ENCODE measurements at regions not wholly inside any gene's neighbourhood (a gene's known extent, or its start where the extent isn't known, plus 50 kb on each side); places are given as distances from the start of the nearest gene placed in this dataset.

DNA sequence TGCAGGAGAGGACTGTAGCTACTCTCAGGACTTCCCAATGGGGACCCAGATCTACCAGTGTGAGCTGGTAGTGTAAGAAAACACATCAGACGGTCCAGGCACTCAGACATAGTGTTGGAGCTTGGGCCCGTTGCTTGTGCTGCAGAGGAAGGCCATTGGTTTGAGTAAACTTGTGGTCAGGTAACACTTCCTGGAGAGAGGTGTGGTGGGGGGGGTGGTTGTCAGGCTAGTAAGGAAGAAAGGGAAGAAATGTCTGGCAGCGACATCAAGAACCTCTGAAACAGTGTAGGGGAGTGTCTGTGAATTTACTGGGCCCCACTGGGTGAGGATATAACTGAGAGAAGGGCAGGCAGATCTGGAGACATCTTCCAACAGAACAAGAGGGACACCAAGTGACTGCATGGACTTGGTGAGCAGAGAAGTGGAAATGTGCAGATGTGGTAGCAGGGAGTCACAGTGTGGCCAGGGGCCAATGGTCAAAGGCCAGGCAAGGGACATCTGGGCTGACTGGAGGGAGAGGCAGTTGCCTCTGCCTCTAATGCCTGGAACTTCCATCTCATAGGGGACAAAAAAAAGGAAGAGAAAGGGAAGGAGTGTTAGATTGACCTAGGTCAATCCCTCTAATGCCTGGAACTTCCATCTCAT is 63.7 kb upstream of the MRPS22 start:
- no peak for DNase-seq
- Histone ChIP-seq H3K9me3 (no peaks in the 10 kb centered on the region), H3K4me3 (ENCODE audit: low read depth, low read length) (no peak overlapping the region), H3K27me3 (no peaks in the 10 kb centered on the region), H3K4me1 (no peaks in the 10 kb centered on the region), H3K36me3 (no peaks in the 10 kb centered on the region)
- TF ChIP-seq CTCF (IDR thresholded peaks at IDR 0.05; ENCODE audit: low read depth, low read length): no peak

GRCh38 chr3:139281096-139281495 is 62.7 kb upstream of the MRPS22 start:
- H3K27me3 ChIP-seq: no peaks in the 10 kb centered on the region
- H3K9me3 ChIP-seq: no peaks in the 10 kb centered on the region
- H3K36me3 ChIP-seq: no peaks in the 10 kb centered on the region
- TF ChIP-seq CTCF (IDR thresholded peaks at IDR 0.05; ENCODE audit: low read depth, low read length): 0 out of 2 replicates have a peak, but pooled peaks have one; percentile 2
- no peaks in the 10 kb centered on the region for H3K4me1 ChIP-seq
- DNase-seq: no peak
- peak overlapping the region; percentile 51 for H3K4me3 ChIP-seq (ENCODE audit: low read depth, low read length)

DNA sequence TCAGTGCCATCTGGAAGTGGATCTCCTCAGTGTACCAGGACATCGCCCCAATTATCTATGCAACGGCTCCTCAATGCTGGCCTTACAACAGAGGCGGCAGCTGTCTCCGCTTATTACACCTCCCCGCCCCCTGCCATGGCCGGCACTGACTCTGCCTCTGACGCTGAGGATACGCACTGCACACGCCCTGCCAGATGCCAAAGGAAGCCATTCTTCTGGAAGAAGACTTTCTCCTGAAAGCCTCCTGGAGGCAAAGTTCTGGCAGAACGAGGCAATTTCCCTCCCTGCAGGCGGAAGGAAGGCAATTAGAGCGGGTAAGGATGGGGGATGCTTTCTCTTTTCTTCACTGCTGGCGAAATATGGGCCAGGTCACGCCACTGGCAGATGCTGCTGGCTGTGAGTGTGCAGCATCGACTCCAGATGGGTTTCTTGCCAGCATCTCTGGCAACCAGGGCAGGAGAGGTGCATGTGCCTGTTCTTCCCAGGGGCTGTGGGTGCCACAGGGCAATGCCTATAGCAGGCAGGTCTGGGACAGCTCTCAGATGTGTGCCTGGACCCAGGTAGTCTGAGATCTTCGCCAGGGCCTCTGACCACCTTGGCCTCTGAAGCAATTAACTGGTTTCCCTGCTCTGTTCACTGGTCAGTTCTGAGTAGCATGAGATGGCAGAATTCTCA is 62.2 kb upstream of the MRPS22 start:
- Histone ChIP-seq H3K36me3 (no peaks in the 10 kb centered on the region), H3K4me1 (no peaks in the 10 kb centered on the region), H3K27me3 (no peaks in the 10 kb centered on the region), H3K9me3 (no peaks in the 10 kb centered on the region), H3K4me3 (ENCODE audit: low read depth, low read length) (peak overlapping the region; percentile 51)
- peak; percentile 35 for DNase-seq
- no peak for TF ChIP-seq CTCF (IDR thresholded peaks at IDR 0.05; ENCODE audit: low read depth, low read length)

DNA sequence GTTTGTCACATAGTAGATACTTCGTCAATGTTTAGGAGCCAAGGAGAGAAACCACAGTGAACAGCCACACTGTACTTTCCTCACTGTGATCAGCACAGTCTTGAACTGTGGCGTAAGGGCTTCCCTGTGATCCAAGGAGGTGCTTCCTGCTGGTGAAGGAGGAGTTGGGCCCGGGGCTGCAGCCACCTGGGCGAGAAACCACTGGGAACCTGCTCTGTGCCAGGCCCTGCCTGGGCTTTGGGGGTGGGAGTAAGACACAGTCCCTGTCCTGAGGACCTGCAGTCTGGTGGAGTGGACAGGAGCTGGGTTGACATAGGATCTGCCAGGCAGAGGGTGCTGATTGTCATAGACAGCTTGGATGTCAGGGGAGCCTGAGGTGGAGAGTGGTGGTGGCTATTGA is 60.5 kb upstream of the MRPS22 start:
- no peaks in the 10 kb centered on the region for H3K4me1 ChIP-seq
- H3K9me3 ChIP-seq: no peaks in the 10 kb centered on the region
- no peak for TF ChIP-seq CTCF (IDR thresholded peaks at IDR 0.05; ENCODE audit: low read depth, low read length)
- no peaks in the 10 kb centered on the region for H3K36me3 ChIP-seq
- DNase-seq: no peak
- no peak overlapping the region for H3K4me3 ChIP-seq (ENCODE audit: low read depth, low read length)
- H3K27me3 ChIP-seq: no peaks in the 10 kb centered on the region

GRCh38 chr3:139284221-139284620 is 59.6 kb upstream of the MRPS22 start:
- no peak overlapping the region for H3K4me3 ChIP-seq (ENCODE audit: low read depth, low read length)
- DNase-seq: no peak
- no peaks in the 10 kb centered on the region for H3K36me3 ChIP-seq
- H3K4me1 ChIP-seq: no peaks in the 10 kb centered on the region
- no peaks in the 10 kb centered on the region for H3K9me3 ChIP-seq
- no peak for TF ChIP-seq CTCF (IDR thresholded peaks at IDR 0.05; ENCODE audit: low read depth, low read length)
- H3K27me3 ChIP-seq: no peaks in the 10 kb centered on the region

DNA sequence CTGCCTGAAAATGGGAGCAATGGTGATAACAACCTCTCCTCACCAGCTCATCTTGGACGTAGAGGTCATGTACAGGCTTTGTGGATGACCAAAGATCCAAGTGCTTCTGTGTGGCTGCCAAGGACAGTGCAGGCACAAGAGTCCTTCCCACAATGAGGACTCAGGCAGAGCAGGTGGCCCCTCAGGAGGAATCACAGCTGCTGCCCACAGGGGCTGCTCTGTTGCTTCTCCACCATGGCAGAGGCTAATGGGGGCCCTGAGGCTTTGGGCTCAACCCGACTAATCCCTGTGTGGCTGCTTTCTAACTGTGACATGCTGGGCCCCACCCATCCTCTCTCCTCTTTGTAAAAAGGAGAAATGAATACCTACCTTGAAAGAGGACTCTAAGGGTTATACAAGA is 58.1 kb upstream of the MRPS22 start:
- no peak for TF ChIP-seq CTCF (IDR thresholded peaks at IDR 0.05; ENCODE audit: low read depth, low read length)
- Histone ChIP-seq H3K27me3 (no peaks in the 10 kb centered on the region), H3K9me3 (no peaks in the 10 kb centered on the region), H3K4me1 (no peaks in the 10 kb centered on the region), H3K36me3 (no peaks in the 10 kb centered on the region), H3K4me3 (ENCODE audit: low read depth, low read length) (no peak overlapping the region)
- no peak for DNase-seq
